ENCODE measurements at regions not wholly inside any gene's neighbourhood (a gene's known extent, or its start where the extent isn't known, plus 50 kb on each side); places are given as distances from the start of the nearest gene placed in this dataset.
"Not testable (repeated sequence)": the region's sequence is repeated elsewhere in the genome, so short reads cannot be mapped to it uniquely, and the experiment has no call there.

- peak; percentile 58 for DNase-seq
Measured at GRCh38 chr11:44361813-44362212, 51.9 kb upstream of the ALX4 start.

- DNase-seq, result no peak
Measured at GRCh38 chr11:44363116-44363515, 53.2 kb upstream of the ALX4 start.

DNA sequence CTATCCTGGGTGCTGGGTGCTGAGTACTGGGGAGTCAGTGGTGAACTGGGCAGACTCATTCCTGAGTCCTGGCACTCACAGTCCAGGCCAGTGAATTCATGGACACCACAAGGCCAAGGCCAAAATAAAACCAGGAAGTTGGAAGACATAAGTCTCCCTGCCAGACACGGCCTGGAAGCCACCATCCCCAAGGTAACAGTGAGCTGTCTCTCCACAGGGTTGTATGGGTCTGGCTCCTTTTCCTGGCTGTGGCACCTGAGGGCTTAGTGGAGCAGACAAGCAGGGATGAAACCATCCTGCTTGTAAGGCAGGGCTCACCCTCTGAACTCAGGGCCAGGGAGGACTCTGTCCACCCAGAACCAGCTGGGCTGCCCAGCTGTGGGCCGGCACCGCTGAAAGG is 54.7 kb upstream of the ALX4 start:
- DNase-seq, result no peak

GRCh38 chr11:44365616-44366015 is 55.7 kb upstream of the ALX4 start:
- DNase-seq, result no peak

DNA sequence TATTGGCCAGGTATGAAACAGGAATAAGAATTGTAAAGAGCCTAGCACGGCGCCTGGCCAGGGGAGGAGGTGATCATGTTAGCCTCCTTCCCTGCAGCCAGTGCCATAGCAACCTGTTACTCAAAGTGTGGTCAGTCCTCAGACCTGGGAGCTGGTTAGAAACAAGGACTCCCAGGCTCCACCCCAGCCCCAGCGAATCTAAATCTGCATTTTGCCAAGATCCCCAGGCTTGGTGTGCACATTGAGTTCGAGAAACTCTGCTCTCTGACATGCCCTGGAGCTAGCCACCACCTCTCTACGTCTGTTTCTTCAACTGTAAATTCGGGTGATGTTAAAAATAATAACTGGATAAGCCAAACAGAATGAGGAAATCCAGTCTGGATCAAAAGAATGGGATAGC is 56.1 kb upstream of the ALX4 start:
- no peak for DNase-seq

- no peak for DNase-seq
Measured at GRCh38 chr11:44366741-44367140, 56.8 kb upstream of the ALX4 start.

- DNase-seq, result no peak
Measured at GRCh38 chr11:44367452-44367851, 57.5 kb upstream of the ALX4 start.

DNA sequence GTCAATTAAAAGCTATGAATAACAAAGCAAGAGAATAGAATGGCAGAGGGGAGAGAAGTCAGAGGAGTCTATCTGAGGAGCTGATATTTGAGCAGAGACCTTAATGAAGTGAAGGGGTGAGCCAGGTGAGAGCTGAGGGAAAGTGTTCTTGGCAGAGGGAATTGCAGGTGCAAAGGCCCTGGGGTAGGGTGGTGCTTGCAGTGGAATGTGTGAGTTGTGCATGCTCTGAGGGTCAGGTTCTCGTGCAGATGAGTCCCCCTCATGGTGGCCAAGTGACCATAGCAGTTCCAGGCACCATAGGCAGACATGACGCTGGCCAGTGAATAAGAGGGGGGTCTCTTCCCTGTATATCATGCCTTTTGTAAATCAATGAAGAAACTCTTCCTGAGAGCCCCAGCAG is 58.9 kb upstream of the ALX4 start:
- no peak for DNase-seq

DNA sequence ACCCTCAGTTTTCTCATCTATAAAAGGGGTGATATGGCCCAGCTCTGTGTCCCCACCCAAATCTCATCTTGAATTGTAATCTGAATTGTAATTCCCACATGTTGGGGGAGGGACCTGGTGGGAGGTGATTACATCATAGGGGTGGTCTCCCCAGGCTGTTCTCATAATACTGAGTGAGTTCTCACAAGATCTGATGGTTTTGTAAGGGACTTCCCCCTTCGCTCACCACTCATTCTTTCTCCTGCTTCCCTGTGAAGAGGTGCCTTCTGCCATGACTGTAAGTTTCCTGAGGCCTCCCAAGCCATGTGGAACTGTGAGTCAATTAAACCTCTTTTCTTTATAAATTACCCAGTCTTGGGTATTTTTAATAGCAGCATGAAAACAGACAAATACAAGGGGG is 61.1 kb upstream of the ALX4 start:
- not testable (repeated sequence) for DNase-seq

DNA sequence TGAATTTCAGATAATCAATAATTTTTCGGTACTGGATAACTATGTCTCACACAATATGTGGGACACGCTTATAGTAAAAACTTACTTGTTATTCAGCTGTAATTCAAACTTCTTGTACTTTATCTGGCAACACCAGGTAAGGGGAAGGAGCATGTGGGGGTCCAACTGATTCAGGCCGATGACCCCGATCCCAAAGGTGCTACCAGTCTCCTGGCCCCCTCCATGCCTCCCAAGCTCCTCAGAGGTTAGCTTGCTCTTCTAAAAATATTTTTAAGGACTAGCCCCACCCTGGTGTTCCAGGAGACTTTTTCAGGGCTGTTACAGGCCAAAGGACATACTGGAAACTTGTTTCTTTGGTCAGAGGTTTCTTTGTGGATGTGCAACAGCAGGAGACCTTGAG is 61.8 kb upstream of the ALX4 start:
- DNase-seq, result no peak

GRCh38 chr11:44372989-44373388 is 63.0 kb upstream of the ALX4 start:
- DNase-seq, result no peak

- no peak for DNase-seq
Measured at GRCh38 chr11:44374001-44374400, 64.1 kb upstream of the ALX4 start.

DNA sequence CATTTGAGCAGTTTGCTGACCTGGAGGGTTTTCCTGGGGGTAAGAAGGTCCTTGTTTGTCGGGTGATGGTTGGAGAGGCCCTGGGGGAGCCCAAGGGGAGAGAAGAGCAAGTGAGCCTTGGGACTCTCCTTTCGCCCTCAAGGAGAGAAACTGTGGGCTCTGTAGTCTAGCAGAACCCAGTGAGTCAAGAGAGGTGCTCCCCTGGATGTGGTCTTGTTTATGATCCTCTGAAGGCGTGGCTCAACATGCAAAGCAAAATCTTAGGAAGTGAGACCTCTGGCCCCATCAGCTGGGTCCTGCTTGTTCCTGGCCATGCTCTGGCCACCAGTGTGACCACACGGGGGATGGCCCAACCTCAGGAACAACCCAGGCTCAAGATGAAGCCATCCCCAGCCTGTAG is 66.5 kb upstream of the ALX4 start:
- DNase-seq, result no peak

DNA sequence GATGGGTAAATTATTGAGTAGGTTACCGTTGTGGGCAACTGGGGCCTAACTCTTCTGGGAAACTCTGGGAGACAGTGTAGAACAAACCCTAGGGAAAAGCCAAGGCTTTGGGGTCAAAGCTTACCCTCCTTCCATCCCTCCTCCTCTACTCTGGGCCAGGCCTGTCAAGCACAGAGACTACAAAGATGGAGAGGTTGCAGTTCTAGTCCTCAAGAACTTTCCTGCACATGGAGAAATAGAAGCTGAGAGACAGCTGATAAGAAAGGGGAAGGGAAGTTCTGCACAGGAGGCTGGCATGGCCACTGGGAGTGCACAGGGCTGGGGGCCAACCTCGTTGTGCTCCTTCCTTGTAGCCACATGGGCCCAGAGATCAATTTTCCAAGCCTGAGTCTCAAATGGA is 67.2 kb upstream of the ALX4 start:
- DNase-seq, result no peak

DNA sequence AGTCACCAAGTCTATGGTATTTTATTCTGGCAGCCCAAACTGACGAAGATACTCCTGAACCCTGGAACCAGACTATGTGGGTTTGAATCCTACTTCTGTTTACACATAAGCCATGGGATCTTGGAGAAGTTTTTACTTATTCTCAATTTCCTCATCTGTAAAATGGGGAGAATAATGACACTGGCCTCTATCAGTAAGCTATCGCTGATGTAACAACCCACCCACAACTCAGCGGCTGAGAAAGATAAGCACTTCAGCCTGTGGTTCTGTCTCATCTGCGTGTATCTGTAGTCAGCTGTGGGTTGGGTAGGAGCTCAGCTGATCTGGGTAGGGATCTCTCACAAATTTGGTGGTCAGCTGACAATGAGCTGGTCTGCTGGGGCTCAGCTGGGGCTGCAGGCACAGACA is 68.0 kb upstream of the ALX4 start:
- no peak for DNase-seq

DNA sequence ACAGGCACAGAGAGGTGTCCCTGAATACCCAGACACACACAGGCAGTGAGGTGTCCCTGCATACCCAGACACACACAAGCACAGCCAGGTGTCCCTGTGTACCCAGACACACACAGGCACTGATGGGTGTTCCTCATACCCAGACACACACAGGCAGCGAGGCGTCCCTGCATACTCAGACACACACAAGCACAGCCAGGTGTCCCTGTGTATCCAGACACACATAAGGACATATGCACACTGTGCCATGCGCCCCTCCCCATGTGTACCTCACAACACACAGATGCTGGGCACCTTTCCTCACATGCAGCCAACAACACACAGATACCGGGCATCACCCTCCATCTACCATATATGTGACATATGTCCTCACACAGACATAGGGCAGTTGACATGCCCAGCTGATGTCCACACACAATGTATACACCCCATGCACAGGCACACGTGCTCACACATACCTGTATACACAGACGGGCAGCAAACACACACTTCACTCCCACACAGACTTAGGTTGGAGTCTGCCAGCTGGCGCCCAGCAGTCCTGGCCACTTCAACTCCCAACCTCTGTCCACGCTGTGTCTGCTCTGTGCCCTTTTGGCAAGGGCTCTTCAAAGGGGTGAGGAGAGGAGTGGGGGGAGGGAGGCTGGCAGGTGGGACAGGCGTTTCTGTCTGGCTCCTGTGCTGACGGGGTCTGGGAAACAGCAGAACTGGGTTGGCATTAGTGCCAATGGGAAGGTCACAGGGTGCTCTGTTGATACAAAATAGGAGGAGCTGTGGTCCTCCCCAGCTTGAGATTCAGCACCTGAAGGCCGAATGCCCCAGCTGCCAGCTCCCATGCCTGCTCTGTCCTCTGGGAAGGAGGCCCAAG is 69.4 kb upstream of the ALX4 start:
- no peak for DNase-seq

- no peak for DNase-seq
Measured at GRCh38 chr11:44380009-44380313, 70.0 kb upstream of the ALX4 start.

DNA sequence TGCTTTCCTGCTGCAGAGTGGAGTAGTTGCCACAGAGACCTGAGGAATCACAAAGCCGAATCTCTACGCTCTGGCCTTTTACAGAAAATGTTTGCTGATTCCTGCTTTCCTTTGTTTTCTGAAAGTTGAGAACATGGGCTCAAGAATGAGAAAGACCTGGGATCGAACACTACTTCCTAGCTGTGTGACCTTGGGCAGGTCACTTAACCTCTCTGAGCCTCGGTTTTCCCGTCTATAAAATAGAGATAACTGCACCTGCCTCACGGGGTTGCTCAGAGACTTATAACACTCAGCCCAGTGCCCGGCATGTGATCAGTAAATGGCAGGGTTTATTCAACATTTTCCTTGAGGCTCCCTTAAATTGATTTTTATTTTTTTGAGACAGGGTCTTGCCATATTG is 70.9 kb upstream of the ALX4 start:
- DNase-seq, result no peak

- DNase-seq, result no peak
Measured at GRCh38 chr11:44381261-44381660, 71.3 kb upstream of the ALX4 start.

DNA sequence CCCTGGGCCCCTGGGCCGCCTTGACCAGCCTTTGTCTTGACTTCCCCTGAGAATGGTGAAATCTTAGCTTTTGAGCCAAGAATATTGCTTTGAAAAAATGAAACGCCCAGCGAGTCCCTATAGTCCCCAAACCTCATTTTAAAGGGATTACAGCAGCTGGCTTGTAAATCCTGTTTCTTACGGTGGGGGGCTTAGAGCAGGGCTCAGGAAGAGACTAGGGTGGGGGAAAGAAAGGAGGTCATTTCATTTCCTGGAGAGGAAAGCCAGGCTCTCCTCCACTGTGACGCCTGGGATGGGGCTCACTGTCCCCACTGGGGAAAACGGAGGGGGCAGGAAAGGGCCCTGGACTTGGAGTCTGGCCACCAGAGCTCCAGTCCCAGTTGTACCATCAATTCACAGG is 72.2 kb upstream of the ALX4 start:
- DNase-seq, result no peak

GRCh38 chr11:44382656-44383240 is 72.8 kb upstream of the ALX4 start:
- no peak for DNase-seq

DNA sequence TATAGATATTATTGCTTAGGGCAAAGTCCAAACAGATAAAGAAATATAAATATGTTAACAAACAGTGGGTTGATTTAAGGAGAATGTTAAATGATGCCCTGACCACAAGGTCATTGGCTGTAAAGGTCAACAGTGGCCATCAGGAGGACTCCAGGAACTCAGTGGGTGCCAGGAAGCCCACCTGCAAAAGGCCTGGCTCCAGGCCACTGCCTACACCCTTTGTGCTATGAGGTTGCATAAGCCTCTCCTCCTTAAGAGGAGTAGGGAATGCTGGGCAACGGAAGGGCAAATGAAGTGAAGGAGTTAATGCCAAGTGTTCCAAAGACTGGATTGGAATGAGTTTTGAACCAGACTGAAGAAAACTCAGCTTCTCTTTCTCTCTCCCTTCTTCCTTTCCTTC is 73.3 kb upstream of the ALX4 start:
- no peak for DNase-seq

- no peak for DNase-seq
Measured at GRCh38 chr11:44387415-44387814, 77.5 kb upstream of the ALX4 start.

- no peak for DNase-seq
Measured at GRCh38 chr11:44387825-44388224, 77.9 kb upstream of the ALX4 start.

All from right forelimb (tissue), 1 donor.